Suprapubic skin (tissue), 4 donors: ENCODE measurements at regions not wholly inside any gene's neighbourhood (a gene's known extent, or its start where the extent isn't known, plus 50 kb on each side); places are given as distances from the start of the nearest gene placed in this dataset.
"Not testable (repeated sequence)": the region's sequence is repeated elsewhere in the genome, so short reads cannot be mapped to it uniquely, and the experiment has no call there.

Experiments
- EP300 ChIP-seq: sonication (generic); formaldehyde crosslinking; IDR thresholded peaks from one replicate; pipeline ENCODE4 v1.6.1; 2017; ENCODE audit warnings: antibody characterized with exemption
- POLR2A ChIP-seq, 2 donors: fragments of 450-650 bp; IDR thresholded peaks; one replicate each; pipeline ENCODE4 v1.6.1; 2017; ENCODE audit warnings: antibody characterized with exemption in 2 of 2, mild to moderate bottlenecking in 2 of 2, moderate library complexity in 2 of 2
- POLR2AphosphoS5 ChIP-seq, 3 donors: sonication (generic); formaldehyde crosslinking; IDR thresholded peaks; one replicate each; pipeline ENCODE4 v1.6.1; 2017; ENCODE audit warnings: antibody characterized with exemption in 3 of 3
- TF ChIP-seq, protein P1 (sequence below), 2 donors: fragments of 200-600 bp in 1 of 2; fragments of 450-650 bp in 1 of 2; sonication (generic) in 1 of 2; IDR thresholded peaks; one replicate each; pipeline ENCODE4 v1.5.1; 2016 to 2019; ENCODE audit warnings: antibody characterized with exemption in 2 of 2, mild to moderate bottlenecking in 1 of 2, moderate library complexity in 1 of 2

GRCh38 chr6:81584156-81584555 lies 168.3 kb downstream of the TENT5A start:
- not testable (repeated sequence) for TF ChIP-seq EP300; POLR2AphosphoS5 (IDR thresholded peaks at IDR 0.05); POLR2A (IDR thresholded peaks at IDR 0.05)
- TF ChIP-seq, protein P1, sequence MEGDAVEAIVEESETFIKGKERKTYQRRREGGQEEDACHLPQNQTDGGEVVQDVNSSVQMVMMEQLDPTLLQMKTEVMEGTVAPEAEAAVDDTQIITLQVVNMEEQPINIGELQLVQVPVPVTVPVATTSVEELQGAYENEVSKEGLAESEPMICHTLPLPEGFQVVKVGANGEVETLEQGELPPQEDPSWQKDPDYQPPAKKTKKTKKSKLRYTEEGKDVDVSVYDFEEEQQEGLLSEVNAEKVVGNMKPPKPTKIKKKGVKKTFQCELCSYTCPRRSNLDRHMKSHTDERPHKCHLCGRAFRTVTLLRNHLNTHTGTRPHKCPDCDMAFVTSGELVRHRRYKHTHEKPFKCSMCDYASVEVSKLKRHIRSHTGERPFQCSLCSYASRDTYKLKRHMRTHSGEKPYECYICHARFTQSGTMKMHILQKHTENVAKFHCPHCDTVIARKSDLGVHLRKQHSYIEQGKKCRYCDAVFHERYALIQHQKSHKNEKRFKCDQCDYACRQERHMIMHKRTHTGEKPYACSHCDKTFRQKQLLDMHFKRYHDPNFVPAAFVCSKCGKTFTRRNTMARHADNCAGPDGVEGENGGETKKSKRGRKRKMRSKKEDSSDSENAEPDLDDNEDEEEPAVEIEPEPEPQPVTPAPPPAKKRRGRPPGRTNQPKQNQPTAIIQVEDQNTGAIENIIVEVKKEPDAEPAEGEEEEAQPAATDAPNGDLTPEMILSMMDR (IDR thresholded peaks at IDR 0.05): not testable (repeated sequence)
